Esophagus muscularis mucosa (tissue), 4 donors: ENCODE measurements at regions not wholly inside any gene's neighbourhood (a gene's known extent, or its start where the extent isn't known, plus 50 kb on each side); places are given as distances from the start of the nearest gene placed in this dataset.

Experiments
- EP300 ChIP-seq: sonication (generic); formaldehyde crosslinking; IDR thresholded peaks from one replicate; pipeline ENCODE4 v1.6.1; 2017; ENCODE audit warnings: antibody characterized with exemption
- POLR2AphosphoS5 ChIP-seq, 2 donors: sonication (generic); formaldehyde crosslinking; IDR thresholded peaks; one replicate each; pipeline ENCODE4 v1.6.1; 2017; ENCODE audit warnings: antibody characterized with exemption in 2 of 2
- TF ChIP-seq, protein P1 (sequence below), 3 experiments: fragments of 200-600 bp in 2 of 3; fragments of 450-650 bp in 1 of 3; sonication (generic) in 2 of 3; IDR thresholded peaks; one replicate each; pipeline ENCODE4 v1.5.1; 2017 to 2019; ENCODE audit warnings: antibody characterized with exemption in 3 of 3, mild to moderate bottlenecking in 2 of 3, moderate library complexity in 1 of 3

DNA sequence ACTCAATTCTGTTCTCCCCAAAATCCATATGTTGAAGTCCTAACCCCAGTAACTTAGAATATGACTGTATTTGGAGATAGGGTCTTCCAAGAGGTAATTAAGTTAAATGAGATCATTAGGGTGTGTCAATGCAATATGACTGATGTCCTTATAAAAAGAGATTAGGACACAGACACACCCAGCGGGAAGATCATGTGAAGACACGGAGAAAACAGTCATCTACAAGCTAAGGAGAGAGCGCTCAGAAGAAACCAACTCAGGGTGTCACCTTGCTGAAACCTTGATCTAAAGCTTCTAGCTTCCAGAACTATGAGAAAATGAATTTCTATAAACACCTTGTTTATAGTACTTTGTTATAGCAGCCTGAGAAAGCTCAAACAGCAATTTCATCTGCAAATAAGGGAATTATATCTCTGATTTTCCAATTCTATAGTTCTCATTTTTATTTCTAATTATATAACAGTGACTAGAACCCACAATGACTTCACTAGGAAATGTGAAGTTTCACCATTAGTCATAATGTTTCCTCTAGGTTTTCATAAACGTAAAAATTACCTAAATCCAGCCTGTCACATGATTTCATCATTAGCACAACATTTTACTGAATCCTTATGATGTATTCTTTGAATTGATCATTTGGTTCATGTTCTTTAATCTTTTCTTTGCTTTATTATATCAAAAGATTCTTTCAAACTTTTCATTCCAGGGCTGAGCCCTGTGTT is 459.1 kb upstream of the MDFIC2 start:
- TF ChIP-seq, protein P1, sequence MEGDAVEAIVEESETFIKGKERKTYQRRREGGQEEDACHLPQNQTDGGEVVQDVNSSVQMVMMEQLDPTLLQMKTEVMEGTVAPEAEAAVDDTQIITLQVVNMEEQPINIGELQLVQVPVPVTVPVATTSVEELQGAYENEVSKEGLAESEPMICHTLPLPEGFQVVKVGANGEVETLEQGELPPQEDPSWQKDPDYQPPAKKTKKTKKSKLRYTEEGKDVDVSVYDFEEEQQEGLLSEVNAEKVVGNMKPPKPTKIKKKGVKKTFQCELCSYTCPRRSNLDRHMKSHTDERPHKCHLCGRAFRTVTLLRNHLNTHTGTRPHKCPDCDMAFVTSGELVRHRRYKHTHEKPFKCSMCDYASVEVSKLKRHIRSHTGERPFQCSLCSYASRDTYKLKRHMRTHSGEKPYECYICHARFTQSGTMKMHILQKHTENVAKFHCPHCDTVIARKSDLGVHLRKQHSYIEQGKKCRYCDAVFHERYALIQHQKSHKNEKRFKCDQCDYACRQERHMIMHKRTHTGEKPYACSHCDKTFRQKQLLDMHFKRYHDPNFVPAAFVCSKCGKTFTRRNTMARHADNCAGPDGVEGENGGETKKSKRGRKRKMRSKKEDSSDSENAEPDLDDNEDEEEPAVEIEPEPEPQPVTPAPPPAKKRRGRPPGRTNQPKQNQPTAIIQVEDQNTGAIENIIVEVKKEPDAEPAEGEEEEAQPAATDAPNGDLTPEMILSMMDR (IDR thresholded peaks at IDR 0.05): no peak
- TF ChIP-seq POLR2AphosphoS5 (IDR thresholded peaks at IDR 0.05) (no peak), EP300 (no peak)
